ENCODE measurements at regions not wholly inside any gene's neighbourhood (a gene's known extent, or its start where the extent isn't known, plus 50 kb on each side); places are given as distances from the start of the nearest gene placed in this dataset.

DNA sequence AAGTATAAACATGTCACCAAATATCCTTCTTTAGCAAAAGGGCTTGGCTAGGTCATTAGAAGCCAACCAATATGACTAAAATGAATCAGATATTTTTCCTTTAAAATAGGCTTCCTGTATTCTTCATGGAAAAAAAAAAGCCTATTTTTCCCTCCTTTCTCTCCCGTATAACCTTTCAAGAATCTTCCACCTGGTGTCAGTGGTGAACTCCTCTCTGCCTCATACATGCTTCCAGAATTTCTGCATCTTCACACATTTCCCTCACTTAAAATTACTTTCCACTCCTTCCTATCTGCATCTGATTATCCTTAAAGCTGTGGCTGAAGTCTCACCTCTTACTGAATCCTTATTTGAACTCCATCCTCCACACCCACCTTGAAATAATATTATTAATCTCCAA is 116.9 kb upstream of the FANCL start:
- TF ChIP-seq CTCF (IDR thresholded peaks at IDR 0.05) (no peak), SIN3A (IDR thresholded peaks at IDR 0.05; ENCODE audit: borderline replicate concordance, insufficient read depth, low read depth, low read length) (no peak), POLR2AphosphoS5 (IDR thresholded peaks at IDR 0.05; ENCODE audit: low read depth, low read length) (no peak)
- TF ChIP-seq, protein P1, sequence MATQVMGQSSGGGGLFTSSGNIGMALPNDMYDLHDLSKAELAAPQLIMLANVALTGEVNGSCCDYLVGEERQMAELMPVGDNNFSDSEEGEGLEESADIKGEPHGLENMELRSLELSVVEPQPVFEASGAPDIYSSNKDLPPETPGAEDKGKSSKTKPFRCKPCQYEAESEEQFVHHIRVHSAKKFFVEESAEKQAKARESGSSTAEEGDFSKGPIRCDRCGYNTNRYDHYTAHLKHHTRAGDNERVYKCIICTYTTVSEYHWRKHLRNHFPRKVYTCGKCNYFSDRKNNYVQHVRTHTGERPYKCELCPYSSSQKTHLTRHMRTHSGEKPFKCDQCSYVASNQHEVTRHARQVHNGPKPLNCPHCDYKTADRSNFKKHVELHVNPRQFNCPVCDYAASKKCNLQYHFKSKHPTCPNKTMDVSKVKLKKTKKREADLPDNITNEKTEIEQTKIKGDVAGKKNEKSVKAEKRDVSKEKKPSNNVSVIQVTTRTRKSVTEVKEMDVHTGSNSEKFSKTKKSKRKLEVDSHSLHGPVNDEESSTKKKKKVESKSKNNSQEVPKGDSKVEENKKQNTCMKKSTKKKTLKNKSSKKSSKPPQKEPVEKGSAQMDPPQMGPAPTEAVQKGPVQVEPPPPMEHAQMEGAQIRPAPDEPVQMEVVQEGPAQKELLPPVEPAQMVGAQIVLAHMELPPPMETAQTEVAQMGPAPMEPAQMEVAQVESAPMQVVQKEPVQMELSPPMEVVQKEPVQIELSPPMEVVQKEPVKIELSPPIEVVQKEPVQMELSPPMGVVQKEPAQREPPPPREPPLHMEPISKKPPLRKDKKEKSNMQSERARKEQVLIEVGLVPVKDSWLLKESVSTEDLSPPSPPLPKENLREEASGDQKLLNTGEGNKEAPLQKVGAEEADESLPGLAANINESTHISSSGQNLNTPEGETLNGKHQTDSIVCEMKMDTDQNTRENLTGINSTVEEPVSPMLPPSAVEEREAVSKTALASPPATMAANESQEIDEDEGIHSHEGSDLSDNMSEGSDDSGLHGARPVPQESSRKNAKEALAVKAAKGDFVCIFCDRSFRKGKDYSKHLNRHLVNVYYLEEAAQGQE (IDR thresholded peaks at IDR 0.05; ENCODE audit: insufficient read depth in 1 of 2, low read depth in 2 of 2, low read length in 1 of 2) = no peak
